CD4-positive, alpha-beta T cell (primary cell): ENCODE measurements at regions not wholly inside any gene's neighbourhood (a gene's known extent, or its start where the extent isn't known, plus 50 kb on each side); places are given as distances from the start of the nearest gene placed in this dataset.

Source experiments
- ATAC-seq: fragments of 200-7000 bp; cut with Tn5 transposase; one replicate; pipeline ENCODE4 v1.10.0; 2022; ENCODE audit warnings: mild to moderate bottlenecking; ENCODE audit not compliant: poor library complexity
- CTCF ChIA-PET: fragments of 350-600 bp; sonication (Branson Sonifier 250); formaldehyde crosslinking; loops from one replicate; lab custom pipeline; 2021; ENCODE audit warnings: antibody characterized with exemption, inconsistent platforms; lab: Charles Lee
- POLR2A ChIA-PET: fragments of 350-600 bp; sonication (Branson Sonifier 250); formaldehyde crosslinking; loops from one replicate; lab custom pipeline; 2021; ENCODE audit warnings: antibody characterized with exemption, inconsistent platforms; lab: Charles Lee
- DNase-seq, 14 experiments: peaks; one replicate each; pipeline ENCODE4 v3.0.0-alpha.2; 2013 to 2020; ENCODE audit warnings: mixed read lengths in 2 of 14
- H3K27ac ChIP-seq, 2 donors: one replicate each; pipeline versions ENCODE4 v1.5.1 to v1.7.0; 2013; ENCODE audit warnings: low read length in 2 of 2, low read depth in 1 of 2, mild to moderate bottlenecking in 1 of 2
- H3K27me3 ChIP-seq, 2 experiments: 1 replicate in 1 of 2; 2 replicates in 1 of 2; pipeline versions ENCODE4 v1.6.1 to v1.7.0; 2013; ENCODE audit warnings: low read length in 2 of 2, control low read depth in 1 of 2, mild to moderate bottlenecking in 1 of 2, moderate library complexity in 1 of 2; ENCODE audit not compliant: insufficient read depth in 2 of 2, control insufficient read depth in 1 of 2
- H3K36me3 ChIP-seq: one replicate; pipeline ENCODE4 v1.6.1; 2013; ENCODE audit warnings: low read length, control low read depth; ENCODE audit not compliant: insufficient read depth
- H3K4me1 ChIP-seq: one replicate; pipeline ENCODE4 v1.6.1; 2013; ENCODE audit warnings: low read length, control low read depth; ENCODE audit not compliant: insufficient read depth
- H3K4me3 ChIP-seq: one replicate; pipeline ENCODE4 v1.5.1; 2013; ENCODE audit warnings: mild to moderate bottlenecking, low read length, moderate library complexity
- H3K9me3 ChIP-seq, 2 experiments: 1 replicate in 1 of 2; 2 replicates in 1 of 2; pipeline versions ENCODE4 v1.6.1 to v1.7.0; 2013; ENCODE audit warnings: low read length in 2 of 2, mild to moderate bottlenecking in 2 of 2, control low read depth in 1 of 2, moderate library complexity in 1 of 2; ENCODE audit not compliant: control insufficient read depth in 1 of 2, insufficient read depth in 1 of 2
- H3K27ac Mint-ChIP-seq: one replicate; pipeline ENCODE4 v1.8.0; 2020; ENCODE audit warnings: mixed read lengths
- H3K27me3 Mint-ChIP-seq: one replicate; pipeline ENCODE4 v1.8.0; 2021; ENCODE audit warnings: mixed read lengths
- H3K36me3 Mint-ChIP-seq: one replicate; pipeline ENCODE4 v1.8.0; 2021; ENCODE audit warnings: low read depth, mixed read lengths
- H3K4me1 Mint-ChIP-seq: one replicate; pipeline ENCODE4 v1.8.0; 2021; ENCODE audit warnings: low read depth, mixed read lengths
- H3K4me3 Mint-ChIP-seq: one replicate; pipeline ENCODE4 v1.8.0; 2020; ENCODE audit warnings: mild to moderate bottlenecking, mixed read lengths
- H3K9me3 Mint-ChIP-seq: one replicate; pipeline ENCODE4 v1.8.0; 2020; ENCODE audit warnings: mixed read lengths
- intact Hi-C, 2 experiments: fragments of 100-400 bp; cut with DNase I in 1 of 2; cut with micrococcal nuclease in 1 of 2; formaldehyde crosslinking; loops; one replicate each; pipeline versions ENCODE4 v1.15.1 to v1.9.0; 2023 to 2025; cut with DNase I, micrococcal nuclease
- TF ChIP-seq, protein P1 (sequence below): fragments of 200-600 bp; IDR thresholded peaks from one replicate; pipeline ENCODE4 v1.8.0; 2022; ENCODE audit warnings: antibody characterized with exemption, mild to moderate bottlenecking

DNA sequence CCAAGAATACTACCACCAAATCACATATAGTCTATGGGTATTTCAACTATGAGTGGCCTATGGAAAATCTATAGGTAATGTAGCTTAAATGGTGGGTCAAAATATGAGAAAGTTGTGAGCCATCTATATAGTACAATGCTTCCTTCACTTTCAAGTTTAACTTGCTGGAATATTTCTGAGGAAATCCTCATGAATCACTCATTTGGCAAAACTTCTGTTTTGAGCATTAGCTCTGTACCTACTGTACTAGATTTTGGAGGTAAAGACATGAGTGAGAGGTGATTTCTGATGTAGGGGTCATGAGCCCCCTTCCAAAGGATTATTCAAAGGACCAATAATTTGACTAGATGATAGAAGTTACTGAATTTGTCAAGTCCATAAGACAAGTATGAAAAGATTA lies 80.6 kb upstream of the DAB2 start:
- Mint-ChIP-seq H3K4me3 (no peak overlapping the region), H3K4me1 (no peaks in the 10 kb centered on the region), H3K9me3 (no peaks in the 10 kb centered on the region), H3K27me3 (peaks cover 29% of the 10 kb centered on the region), H3K36me3 (no peaks in the 10 kb centered on the region), H3K27ac (no peak overlapping the region)
- Histone ChIP-seq H3K36me3 (no peaks in the 10 kb centered on the region), H3K4me1 (no peaks in the 10 kb centered on the region), H3K27me3 (peaks cover 0 to 8% of the 10 kb centered on the region in 2 experiments), H3K4me3 (no peak overlapping the region), H3K27ac (no peak overlapping the region), H3K9me3 (no peaks in the 10 kb centered on the region)
- no peak for DNase-seq
- CTCF ChIA-PET = no interaction called here
- TF ChIP-seq, protein P1, sequence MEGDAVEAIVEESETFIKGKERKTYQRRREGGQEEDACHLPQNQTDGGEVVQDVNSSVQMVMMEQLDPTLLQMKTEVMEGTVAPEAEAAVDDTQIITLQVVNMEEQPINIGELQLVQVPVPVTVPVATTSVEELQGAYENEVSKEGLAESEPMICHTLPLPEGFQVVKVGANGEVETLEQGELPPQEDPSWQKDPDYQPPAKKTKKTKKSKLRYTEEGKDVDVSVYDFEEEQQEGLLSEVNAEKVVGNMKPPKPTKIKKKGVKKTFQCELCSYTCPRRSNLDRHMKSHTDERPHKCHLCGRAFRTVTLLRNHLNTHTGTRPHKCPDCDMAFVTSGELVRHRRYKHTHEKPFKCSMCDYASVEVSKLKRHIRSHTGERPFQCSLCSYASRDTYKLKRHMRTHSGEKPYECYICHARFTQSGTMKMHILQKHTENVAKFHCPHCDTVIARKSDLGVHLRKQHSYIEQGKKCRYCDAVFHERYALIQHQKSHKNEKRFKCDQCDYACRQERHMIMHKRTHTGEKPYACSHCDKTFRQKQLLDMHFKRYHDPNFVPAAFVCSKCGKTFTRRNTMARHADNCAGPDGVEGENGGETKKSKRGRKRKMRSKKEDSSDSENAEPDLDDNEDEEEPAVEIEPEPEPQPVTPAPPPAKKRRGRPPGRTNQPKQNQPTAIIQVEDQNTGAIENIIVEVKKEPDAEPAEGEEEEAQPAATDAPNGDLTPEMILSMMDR = no peak
- intact Hi-C loops = no loop called here
- ATAC-seq = no peak
- POLR2A ChIA-PET = no interaction called here

DNA sequence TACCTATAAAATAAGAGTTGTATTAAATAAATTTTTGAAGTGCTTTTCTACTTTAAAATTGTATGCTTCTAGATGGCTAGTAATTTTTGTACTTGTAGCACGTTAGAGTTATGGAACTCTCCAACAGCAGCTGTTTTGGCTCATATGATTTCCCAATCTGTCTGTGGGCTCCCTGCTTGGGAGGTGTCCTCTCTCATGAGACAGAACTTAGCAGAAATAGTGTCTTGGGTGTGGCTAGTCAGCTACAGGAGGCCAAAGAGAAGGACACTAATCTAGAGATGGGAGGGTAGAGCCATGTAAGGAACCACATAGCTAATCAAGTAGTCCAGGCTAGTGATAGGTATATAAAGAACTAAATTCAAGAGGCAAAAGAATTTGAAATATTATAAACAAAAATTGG lies 78.4 kb upstream of the DAB2 start:
- peaks cover 40% of the 10 kb centered on the region for H3K27me3 Mint-ChIP-seq
- intact Hi-C loops = no loop called here
- CTCF ChIA-PET = no interaction called here

DNA sequence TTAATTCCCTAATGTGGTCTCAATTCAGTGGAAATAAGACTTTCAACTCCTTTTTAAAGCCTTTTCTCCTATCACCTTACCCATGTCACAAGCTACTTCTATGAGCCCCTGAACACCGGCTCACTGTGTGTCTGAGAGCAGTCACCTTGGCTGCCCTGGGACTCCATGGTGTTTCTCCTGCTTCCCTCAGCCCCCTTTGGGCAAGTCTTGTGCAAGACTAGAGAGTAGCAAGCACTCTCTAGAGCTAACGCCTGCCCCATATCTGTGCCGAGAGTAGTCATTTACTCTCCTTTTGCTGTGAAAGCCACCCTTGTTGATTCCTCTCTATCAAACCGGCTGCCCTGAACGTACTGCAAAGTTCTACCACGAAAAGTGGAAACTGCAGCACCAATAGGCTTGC lies 77.9 kb upstream of the DAB2 start:
- no peak overlapping the region for H3K27ac Mint-ChIP-seq
- H3K36me3 Mint-ChIP-seq = no peaks in the 10 kb centered on the region
- ChIA-PET POLR2A (no interaction called here), CTCF (no interaction called here)
- no peaks in the 10 kb centered on the region for H3K9me3 Mint-ChIP-seq
- DNase-seq (no peak), ATAC-seq (no peak)
- TF ChIP-seq, protein P1 = no peak
- Histone ChIP-seq H3K36me3 (no peaks in the 10 kb centered on the region), H3K27ac (no peak overlapping the region), H3K9me3 (no peaks in the 10 kb centered on the region), H3K4me1 (no peaks in the 10 kb centered on the region), H3K27me3 (peaks cover 0 to 8% of the 10 kb centered on the region in 2 experiments), H3K4me3 (no peak overlapping the region)
- no peak overlapping the region for H3K4me3 Mint-ChIP-seq
- H3K4me1 Mint-ChIP-seq = no peaks in the 10 kb centered on the region
- peaks cover 44% of the 10 kb centered on the region for H3K27me3 Mint-ChIP-seq
- intact Hi-C loops = no loop called here

More for the DNA sequence above, 78.4 kb upstream of the DAB2 start:
- POLR2A ChIA-PET = no interaction called here
- Histone ChIP-seq H3K36me3 (no peaks in the 10 kb centered on the region), H3K27me3 (peaks cover 0 to 8% of the 10 kb centered on the region in 2 experiments), H3K9me3 (no peaks in the 10 kb centered on the region), H3K4me3 (no peak overlapping the region), H3K4me1 (no peaks in the 10 kb centered on the region), H3K27ac (no peak overlapping the region)
- Mint-ChIP-seq H3K27ac (no peak overlapping the region), H3K36me3 (no peaks in the 10 kb centered on the region), H3K4me1 (no peaks in the 10 kb centered on the region), H3K4me3 (no peak overlapping the region), H3K9me3 (no peaks in the 10 kb centered on the region)
- TF ChIP-seq, protein P1 = no peak
- ATAC-seq (no peak), DNase-seq (no peak)
